SIG-M5 treated with dmso at 0.1 percent for 504 hours (cell line): ENCODE measurements at regions not wholly inside any gene's neighbourhood (a gene's known extent, or its start where the extent isn't known, plus 50 kb on each side); places are given as distances from the start of the nearest gene placed in this dataset.
A peak's percentile ranks its signal among the peaks of the same experiment; 100 is the strongest.
"Not testable (repeated sequence)": the region's sequence is repeated elsewhere in the genome, so short reads cannot be mapped to it uniquely, and the experiment has no call there.

Experiments used
- DNase-seq: peaks from one replicate; lab custom pipeline; 2025; ENCODE audit not compliant: unreplicated experiment; lab: John Stamatoyannopoulos, UW

GRCh38 chr20:50356962-50357782 is 153.0 kb upstream of the PTPN1 start:
- DNase-seq = no peak

DNA sequence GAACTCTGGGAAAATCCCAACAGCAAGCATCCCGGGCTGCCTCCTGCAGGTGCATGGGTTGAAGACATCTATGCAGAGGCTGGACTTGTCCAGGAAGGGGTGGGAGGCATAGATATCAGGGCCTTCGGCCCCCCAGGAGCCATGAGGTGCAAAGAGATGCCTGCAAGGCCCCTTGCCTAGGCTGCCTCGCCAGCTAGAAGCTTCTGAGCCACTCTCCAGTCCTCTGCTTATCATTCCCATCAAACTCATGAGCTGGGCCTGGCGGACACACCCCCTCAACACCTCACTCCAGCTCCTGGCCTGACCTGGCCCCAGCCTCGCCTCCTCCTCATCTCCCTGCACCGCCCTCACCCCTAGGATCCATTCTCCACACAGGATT is 152.4 kb upstream of the PTPN1 start:
- DNase-seq = no peak

- no peak for DNase-seq
Observed at GRCh38 chr20:50358166-50358565, 152.0 kb upstream of the PTPN1 start.

- DNase-seq = no peak
Observed at GRCh38 chr20:50358971-50359370, 151.2 kb upstream of the PTPN1 start.

DNA sequence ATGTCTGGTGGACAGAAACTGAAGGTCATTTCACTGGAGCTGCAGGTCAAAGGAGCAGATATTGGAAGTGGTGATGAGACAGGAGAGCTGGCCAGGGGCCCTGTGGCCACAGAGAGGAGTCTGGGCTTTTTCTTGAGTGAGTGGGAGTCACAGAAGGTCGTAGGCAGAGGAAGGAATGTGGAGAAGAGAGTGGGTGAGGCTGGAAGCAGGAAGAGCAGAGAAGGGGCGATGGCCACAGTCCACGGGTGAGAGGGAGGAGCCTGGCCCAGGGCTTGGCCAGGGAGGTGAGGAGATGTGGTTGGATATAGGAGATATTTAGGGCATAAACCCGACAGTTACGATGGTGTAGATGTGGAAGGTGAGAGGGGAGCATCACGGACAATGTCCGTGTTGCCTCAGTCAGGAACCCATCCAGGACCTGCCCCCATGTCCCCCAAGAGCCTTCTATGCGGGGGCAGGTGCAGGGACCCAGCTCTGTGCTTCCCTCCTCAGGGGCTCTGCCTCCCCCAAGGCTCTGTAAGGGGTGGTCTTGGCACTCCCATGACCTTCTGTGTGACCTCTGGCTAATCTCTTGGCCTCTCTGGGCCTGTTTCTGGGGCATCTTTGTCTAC is 150.5 kb upstream of the PTPN1 start:
- no peak for DNase-seq

DNA sequence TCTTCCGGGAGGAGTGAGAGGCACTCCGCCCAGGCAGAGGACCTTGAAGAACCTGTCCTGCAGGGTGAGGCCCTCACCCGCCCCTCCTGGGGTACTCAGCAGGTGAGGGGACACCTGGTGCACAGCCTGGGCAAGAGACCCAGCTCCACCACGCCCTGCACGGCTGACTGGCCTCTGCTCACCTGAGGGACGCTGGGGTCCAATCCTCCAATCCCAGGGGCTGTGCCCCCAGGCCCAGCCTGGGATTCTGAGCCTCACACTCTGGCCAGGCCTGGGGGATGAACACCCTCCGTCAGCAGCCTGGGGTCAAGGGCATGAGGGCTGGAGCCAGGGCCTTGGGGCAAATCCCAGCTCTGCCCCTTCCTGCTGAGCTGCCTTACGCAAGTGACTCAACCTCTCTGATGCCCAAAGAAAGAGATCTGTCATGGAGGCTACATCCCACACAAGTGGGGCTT is 149.9 kb upstream of the PTPN1 start:
- DNase-seq = no peak

GRCh38 chr20:50360921-50361320 is 149.3 kb upstream of the PTPN1 start:
- DNase-seq = no peak

GRCh38 chr20:50362177-50362576 is 148.0 kb upstream of the PTPN1 start:
- not testable (repeated sequence) for DNase-seq

- DNase-seq = no peak
Observed at GRCh38 chr20:50363027-50363426, 147.2 kb upstream of the PTPN1 start.

DNA sequence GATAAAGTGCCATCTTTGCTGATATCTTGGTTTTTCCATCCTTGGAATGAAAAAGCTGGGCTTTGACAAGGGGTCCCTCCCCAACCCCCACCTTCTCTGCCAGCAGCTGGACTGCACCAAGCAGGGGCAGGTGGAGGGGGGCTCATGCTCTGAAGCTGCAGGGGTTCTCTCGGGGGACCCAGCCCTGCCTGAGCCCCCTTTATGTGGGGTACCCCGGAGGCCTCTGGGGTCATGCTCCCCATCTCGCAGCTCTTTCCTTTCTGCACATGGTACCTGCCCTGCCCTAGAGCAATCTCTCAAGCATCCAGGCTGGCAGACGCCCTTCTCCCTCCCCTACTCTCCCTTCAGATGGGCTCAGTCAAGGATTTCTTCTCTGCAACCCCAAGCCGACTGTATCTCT is 146.7 kb upstream of the PTPN1 start:
- DNase-seq = no peak

DNA sequence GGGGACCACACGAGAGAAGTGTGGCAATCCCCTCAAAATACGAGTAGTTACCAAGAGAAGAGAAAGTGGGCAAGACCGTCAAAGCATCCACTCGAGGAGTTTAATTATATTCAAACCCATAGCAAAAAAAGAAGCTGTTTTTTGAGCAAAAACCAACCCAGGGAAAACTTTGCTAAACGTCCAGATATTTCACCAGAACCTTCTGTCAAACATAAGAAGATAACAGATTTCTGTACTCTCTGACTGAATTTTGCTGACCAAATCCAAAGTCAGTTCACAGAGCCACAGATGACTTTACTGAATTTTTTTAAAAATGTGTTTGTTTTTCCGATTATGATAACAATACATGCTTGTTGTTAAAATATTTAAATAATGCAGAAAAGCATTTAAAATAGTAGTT is 145.6 kb upstream of the PTPN1 start:
- DNase-seq = no peak

DNA sequence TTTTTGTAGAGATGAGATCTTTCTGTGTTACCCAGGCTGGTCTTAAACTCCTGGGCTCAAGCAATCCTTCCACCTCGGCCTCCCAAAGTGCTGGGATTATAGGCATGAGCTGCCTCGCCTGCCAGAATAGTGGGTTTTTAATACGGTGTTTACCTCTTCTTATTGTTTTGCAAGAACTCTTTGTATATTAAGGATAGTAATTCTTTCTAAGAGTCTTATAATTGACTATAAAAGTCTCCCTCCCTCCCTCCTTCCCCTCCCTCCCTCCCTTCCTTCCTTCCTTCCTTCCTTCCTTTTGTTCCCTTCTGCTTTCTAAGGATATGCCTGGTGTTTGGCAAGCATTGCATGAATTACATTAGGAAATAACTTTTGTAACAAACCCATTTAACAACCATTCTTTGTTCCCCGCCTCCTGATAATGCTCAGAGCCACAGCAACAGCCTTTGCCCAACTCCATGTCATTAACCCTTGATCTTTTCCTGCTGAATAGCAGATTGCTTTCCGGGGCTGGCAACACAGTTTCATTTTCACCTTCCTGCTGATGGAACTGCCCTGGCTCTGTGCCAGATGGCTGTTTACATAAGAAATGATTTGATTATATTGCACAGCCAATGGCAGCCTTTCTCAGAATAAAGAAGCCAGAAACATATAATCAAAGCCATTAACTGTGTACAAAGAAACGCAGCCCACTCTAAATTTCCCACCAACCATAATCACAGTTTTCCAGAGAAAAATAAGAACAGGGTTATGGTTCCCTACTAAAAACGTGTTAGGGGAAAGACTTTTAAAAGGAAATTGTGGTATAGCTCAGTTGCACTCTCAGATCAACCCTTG is 143.7 kb upstream of the PTPN1 start:
- DNase-seq = peak; percentile 32

GRCh38 chr20:50367104-50367674 is 143.0 kb upstream of the PTPN1 start:
- DNase-seq = no peak

DNA sequence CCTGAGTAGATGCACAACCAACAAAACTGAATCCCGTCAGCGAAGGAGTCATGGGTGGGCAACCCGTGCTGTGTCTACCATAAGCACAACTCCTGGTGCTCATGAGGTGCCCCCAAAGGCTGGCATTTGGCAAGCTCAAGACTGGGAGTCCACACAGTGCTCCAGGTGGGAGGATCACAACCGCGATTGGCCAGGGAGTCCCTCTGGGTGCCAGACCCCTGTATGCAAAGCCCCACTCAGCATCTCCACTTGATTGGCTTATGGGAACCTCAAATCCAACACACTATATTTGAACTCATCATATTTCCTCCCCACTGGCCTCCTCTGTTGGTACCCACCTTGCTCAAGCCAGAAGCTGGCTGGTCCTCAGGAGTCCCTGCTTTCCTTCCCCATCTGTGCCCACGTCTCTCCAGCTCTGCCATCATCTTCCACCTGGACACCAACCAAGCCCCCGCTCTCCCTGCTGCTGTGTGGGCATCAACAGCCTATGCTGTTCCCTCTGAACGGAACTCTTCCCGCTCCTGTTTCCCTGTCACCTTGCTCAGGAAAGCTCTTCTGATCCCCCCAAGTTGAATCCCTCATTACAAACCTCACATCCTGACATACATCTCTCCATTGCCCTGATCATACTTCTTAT is 142.3 kb upstream of the PTPN1 start:
- no peak for DNase-seq

GRCh38 chr20:50368386-50368785 is 141.8 kb upstream of the PTPN1 start:
- no peak for DNase-seq

DNA sequence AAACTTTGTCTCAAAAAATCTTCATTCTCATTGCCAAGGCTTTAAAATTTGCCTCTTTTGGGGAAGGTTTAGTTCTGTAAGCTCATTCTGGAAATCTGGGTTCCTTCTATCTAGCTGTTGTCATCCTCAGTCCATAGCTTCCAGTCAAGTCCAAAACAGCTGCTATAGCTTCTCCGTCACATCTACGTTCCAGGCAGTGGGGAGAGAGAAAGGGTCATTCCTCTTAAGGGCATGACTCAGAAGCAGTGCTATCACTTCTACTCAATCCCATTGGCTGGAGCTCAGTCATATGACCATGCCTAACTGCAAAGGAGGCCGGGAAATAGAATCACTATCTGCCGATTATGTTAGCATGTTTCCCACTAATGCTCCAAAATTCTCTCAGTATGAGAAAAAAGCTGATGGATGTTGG is 141.4 kb upstream of the PTPN1 start:
- no peak for DNase-seq

DNA sequence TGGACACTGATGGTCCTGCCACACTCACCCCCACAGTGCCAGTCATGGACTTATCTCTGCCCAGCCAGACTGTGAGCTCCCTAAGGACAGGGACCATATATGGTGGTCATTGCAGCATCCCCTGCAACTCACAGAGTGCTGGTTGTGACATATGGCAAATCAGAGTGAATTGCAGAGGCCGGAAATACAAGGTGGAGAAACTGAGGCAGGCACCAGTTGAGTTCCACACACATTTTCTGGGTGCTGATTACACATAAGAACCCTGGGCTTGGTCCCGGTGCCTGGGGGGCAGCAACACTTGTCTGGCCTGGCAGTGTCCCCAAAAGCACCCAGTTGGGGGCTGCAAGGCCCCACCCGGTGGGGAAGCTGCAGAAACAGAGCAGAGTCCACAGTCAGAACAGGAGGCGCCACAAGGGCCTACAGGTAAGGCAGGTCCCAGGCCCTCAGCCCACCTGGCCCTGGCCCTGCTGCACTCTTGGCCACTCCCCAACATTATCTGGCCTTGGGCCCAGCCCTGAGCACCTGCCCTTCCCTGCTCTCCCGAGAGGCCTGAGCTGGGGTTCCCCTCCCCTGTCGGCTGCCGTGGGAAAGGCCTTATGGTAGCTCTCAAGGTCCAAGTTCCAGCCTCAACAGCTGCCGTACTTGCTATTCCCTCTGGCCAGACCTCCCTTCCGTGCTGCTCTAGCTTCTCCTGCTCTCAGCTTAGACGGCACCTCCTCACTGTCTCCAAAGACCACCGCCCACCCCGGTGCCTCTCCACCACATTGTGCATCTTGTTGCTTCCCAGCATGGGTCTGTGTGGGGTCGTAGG is 140.8 kb upstream of the PTPN1 start:
- DNase-seq = no peak

DNA sequence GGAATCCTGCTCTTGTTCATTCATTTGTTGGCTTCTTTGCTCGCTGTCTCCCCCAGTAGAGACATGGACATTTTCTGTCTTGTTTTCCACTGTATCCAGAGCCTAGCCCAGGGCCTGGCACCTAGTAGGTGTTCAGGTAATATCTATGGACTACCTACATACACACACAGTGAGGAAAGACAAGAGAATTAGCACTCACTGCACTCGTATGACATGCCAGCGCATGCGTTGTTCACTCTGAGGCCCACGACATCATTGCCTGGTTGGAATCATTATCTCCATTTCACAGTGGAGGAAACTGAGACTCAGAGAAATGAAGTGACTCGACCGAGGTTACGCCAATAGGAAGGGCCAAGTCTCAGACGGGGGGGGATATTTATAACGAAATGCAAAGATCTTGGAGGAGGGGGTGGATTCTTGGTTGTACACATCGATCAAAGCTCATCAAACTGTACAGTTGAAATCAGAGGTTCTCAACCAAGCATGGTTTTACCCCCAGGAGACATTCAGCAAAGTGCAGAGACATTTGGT is 140.1 kb upstream of the PTPN1 start:
- DNase-seq = no peak

GRCh38 chr20:50371878-50372769 is 138.1 kb upstream of the PTPN1 start:
- no peak for DNase-seq
